ENCODE measurements at regions not wholly inside any gene's neighbourhood (a gene's known extent, or its start where the extent isn't known, plus 50 kb on each side); places are given as distances from the start of the nearest gene placed in this dataset.

- no peak for TF ChIP-seq CTCF (IDR thresholded peaks at IDR 0.05; ENCODE audit: low read depth, low read length)
- Histone ChIP-seq H3K4me3 (ENCODE audit: low read depth, low read length) (no peak overlapping the region), H3K27me3 (ENCODE audit: insufficient read depth, low read depth, severe bottlenecking) (no peaks in the 10 kb centered on the region), H3K36me3 (no peaks in the 10 kb centered on the region), H3K27ac (no peak overlapping the region), H3K9me3 (ENCODE audit: severe bottlenecking) (no peaks in the 10 kb centered on the region)
- DNase-seq, result no peak
Observed at GRCh38 chr10:110355141-110355831, 50.6 kb upstream of the SMNDC1 start.

- Histone ChIP-seq H3K4me3 (ENCODE audit: low read depth, low read length) (no peak overlapping the region), H3K27ac (no peak overlapping the region), H3K36me3 (no peaks in the 10 kb centered on the region)
Observed at GRCh38 chr10:110355922-110356627, 51.4 kb upstream of the SMNDC1 start.

GRCh38 chr10:110356628-110357245, 52.0 kb upstream of the SMNDC1 start:
- DNase-seq, result no peak
- Histone ChIP-seq H3K27ac (no peak overlapping the region), H3K36me3 (no peaks in the 10 kb centered on the region), H3K9me3 (ENCODE audit: severe bottlenecking) (no peaks in the 10 kb centered on the region), H3K27me3 (ENCODE audit: insufficient read depth, low read depth, severe bottlenecking) (no peaks in the 10 kb centered on the region), H3K4me3 (ENCODE audit: low read depth, low read length) (no peak overlapping the region)
- no peak for TF ChIP-seq CTCF (IDR thresholded peaks at IDR 0.05; ENCODE audit: low read depth, low read length)

More at GRCh38 chr10:110355922-110356627, 51.4 kb upstream of the SMNDC1 start:
- TF ChIP-seq CTCF (IDR thresholded peaks at IDR 0.05; ENCODE audit: low read depth, low read length), result no peak
- DNase-seq, result no peak
- H3K9me3 ChIP-seq (ENCODE audit: severe bottlenecking), result no peaks in the 10 kb centered on the region
- no peaks in the 10 kb centered on the region for H3K27me3 ChIP-seq (ENCODE audit: insufficient read depth, low read depth, severe bottlenecking)

- H3K36me3 ChIP-seq, result no peaks in the 10 kb centered on the region
- no peak for TF ChIP-seq CTCF (IDR thresholded peaks at IDR 0.05; ENCODE audit: low read depth, low read length)
- no peaks in the 10 kb centered on the region for H3K9me3 ChIP-seq (ENCODE audit: severe bottlenecking)
- DNase-seq, result no peak
- H3K27ac ChIP-seq, result no peak overlapping the region
- no peak overlapping the region for H3K4me3 ChIP-seq (ENCODE audit: low read depth, low read length)
- H3K27me3 ChIP-seq (ENCODE audit: insufficient read depth, low read depth, severe bottlenecking), result no peaks in the 10 kb centered on the region
Observed at GRCh38 chr10:110357252-110357780, 52.6 kb upstream of the SMNDC1 start.

GRCh38 chr10:110357871-110358270, 53.2 kb upstream of the SMNDC1 start:
- Histone ChIP-seq H3K9me3 (ENCODE audit: severe bottlenecking) (no peaks in the 10 kb centered on the region), H3K36me3 (no peaks in the 10 kb centered on the region), H3K4me3 (ENCODE audit: low read depth, low read length) (no peak overlapping the region), H3K27ac (no peak overlapping the region), H3K27me3 (ENCODE audit: insufficient read depth, low read depth, severe bottlenecking) (no peaks in the 10 kb centered on the region)
- TF ChIP-seq CTCF (IDR thresholded peaks at IDR 0.05; ENCODE audit: low read depth, low read length), result no peak
- no peak for DNase-seq

Data from WERI-Rb-1 (cell line).